Urinary bladder (tissue), 3 donors: ENCODE measurements at regions not wholly inside any gene's neighbourhood (a gene's known extent, or its start where the extent isn't known, plus 50 kb on each side); places are given as distances from the start of the nearest gene placed in this dataset.

ENCODE experiments used
- DNase-seq: peaks from one replicate; pipeline ENCODE4 v3.0.0-alpha.2; 2015; ENCODE audit errors: extremely low spot score
- H3K27ac ChIP-seq: one replicate; pipeline ENCODE4 v1.5.1; 2013; ENCODE audit warnings: low read depth, mild to moderate bottlenecking, moderate library complexity
- H3K36me3 ChIP-seq: one replicate; pipeline ENCODE4 v1.6.1; 2013; ENCODE audit warnings: mild to moderate bottlenecking, moderate library complexity; ENCODE audit not compliant: insufficient read depth
- H3K4me1 ChIP-seq: one replicate; pipeline ENCODE4 v1.6.1; 2013; ENCODE audit warnings: mild to moderate bottlenecking, moderate library complexity; ENCODE audit not compliant: insufficient read depth
- H3K4me3 ChIP-seq: one replicate; pipeline ENCODE4 v1.5.1; 2013; ENCODE audit warnings: low read depth, low read length
- WGBS: extraction: QIAGEN DNeasy Blood & Tissue Kit; methylation state at CpG from one replicate; pipeline ENCODE4 v1.1.7; 2013; 5-methylcytosine and 5-hydroxymethylcytosine counted together
- donor health status: healthy with polysubstance abuse.
- donor health status: healthy.

- H3K27ac ChIP-seq = no peak overlapping the region
- H3K36me3 ChIP-seq = no peaks in the 10 kb centered on the region
- no peak for DNase-seq
- 46% methylated on average over 3 of the region's 3 CpGs for WGBS
- H3K4me1 ChIP-seq = no peaks in the 10 kb centered on the region
- no peak overlapping the region for H3K4me3 ChIP-seq
These were observed 1043.8 kb downstream of the PLA2G4A start for GRCh38 chr1:187872550-187872949.

GRCh38 chr1:187873126-187873525 is 1044.4 kb downstream of the PLA2G4A start:
- DNase-seq = no peak
- no peak overlapping the region for H3K27ac ChIP-seq
- no peak overlapping the region for H3K4me3 ChIP-seq
- 89% methylated on average over 2 of the region's 2 CpGs for WGBS
- H3K36me3 ChIP-seq = no peaks in the 10 kb centered on the region
- H3K4me1 ChIP-seq = no peaks in the 10 kb centered on the region

GRCh38 chr1:187876775-187877174 is 1048.0 kb downstream of the PLA2G4A start:
- no peak for DNase-seq
- WGBS = 98% methylated on average over 2 of the region's 2 CpGs
- H3K27ac ChIP-seq = no peak overlapping the region
- no peaks in the 10 kb centered on the region for H3K36me3 ChIP-seq
- H3K4me3 ChIP-seq = no peak overlapping the region
- H3K4me1 ChIP-seq = no peaks in the 10 kb centered on the region

- WGBS = 70% methylated on average over 5 of the region's 5 CpGs
- no peaks in the 10 kb centered on the region for H3K4me1 ChIP-seq
- DNase-seq = no peak
- no peaks in the 10 kb centered on the region for H3K36me3 ChIP-seq
- H3K27ac ChIP-seq = no peak overlapping the region
- no peak overlapping the region for H3K4me3 ChIP-seq
These were observed 1048.5 kb downstream of the PLA2G4A start for GRCh38 chr1:187877220-187877619.

GRCh38 chr1:187878883-187879282 is 1050.1 kb downstream of the PLA2G4A start:
- DNase-seq = no peak
- Histone ChIP-seq H3K4me3 (no peak overlapping the region), H3K4me1 (no peaks in the 10 kb centered on the region), H3K36me3 (no peaks in the 10 kb centered on the region), H3K27ac (no peak overlapping the region)
- WGBS = 84% methylated on average over 8 of the region's 8 CpGs

- no peak overlapping the region for H3K27ac ChIP-seq
- no peaks in the 10 kb centered on the region for H3K4me1 ChIP-seq
- H3K36me3 ChIP-seq = no peaks in the 10 kb centered on the region
- 84% methylated on average over 2 of the region's 2 CpGs for WGBS
- no peak for DNase-seq
- no peak overlapping the region for H3K4me3 ChIP-seq
These were observed 1054.6 kb downstream of the PLA2G4A start for GRCh38 chr1:187883356-187883755.

- Histone ChIP-seq H3K4me3 (no peak overlapping the region), H3K27ac (no peak overlapping the region), H3K4me1 (no peaks in the 10 kb centered on the region), H3K36me3 (no peaks in the 10 kb centered on the region)
- 68% methylated on average over 4 of the region's 4 CpGs for WGBS
- DNase-seq = no peak
These were observed 1063.4 kb downstream of the PLA2G4A start for GRCh38 chr1:187891993-187892682.

- Histone ChIP-seq H3K27ac (no peak overlapping the region), H3K4me3 (no peak overlapping the region), H3K4me1 (no peaks in the 10 kb centered on the region), H3K36me3 (no peaks in the 10 kb centered on the region)
- no peak for DNase-seq
These were observed 1063.9 kb downstream of the PLA2G4A start for GRCh38 chr1:187892683-187893039.

- no peak overlapping the region for H3K27ac ChIP-seq
- no peak for DNase-seq
- 44% methylated on average over 2 of the region's 2 CpGs for WGBS
- no peaks in the 10 kb centered on the region for H3K36me3 ChIP-seq
- no peak overlapping the region for H3K4me3 ChIP-seq
- H3K4me1 ChIP-seq = no peaks in the 10 kb centered on the region
These were observed 1064.7 kb downstream of the PLA2G4A start for GRCh38 chr1:187893471-187893870.

- no peak overlapping the region for H3K4me3 ChIP-seq
- no peaks in the 10 kb centered on the region for H3K4me1 ChIP-seq
- DNase-seq = no peak
- no peak overlapping the region for H3K27ac ChIP-seq
- no peaks in the 10 kb centered on the region for H3K36me3 ChIP-seq
- 95% methylated on average over 3 of the region's 3 CpGs for WGBS
These were observed 1065.6 kb downstream of the PLA2G4A start for GRCh38 chr1:187894349-187894748.

GRCh38 chr1:187903223-187903622 is 1074.5 kb downstream of the PLA2G4A start:
- Histone ChIP-seq H3K4me3 (no peak overlapping the region), H3K27ac (no peak overlapping the region), H3K36me3 (no peaks in the 10 kb centered on the region), H3K4me1 (no peaks in the 10 kb centered on the region)
- 91% methylated on average over 1 of the region's 1 CpG for WGBS
- DNase-seq = no peak

- WGBS = 89% methylated on average over 3 of the region's 3 CpGs
- no peaks in the 10 kb centered on the region for H3K4me1 ChIP-seq
- H3K27ac ChIP-seq = no peak overlapping the region
- H3K36me3 ChIP-seq = no peaks in the 10 kb centered on the region
- H3K4me3 ChIP-seq = no peak overlapping the region
- DNase-seq = no peak
These were observed 1080.6 kb downstream of the PLA2G4A start for GRCh38 chr1:187909382-187909781.

GRCh38 chr1:187911820-187912219 is 1083.1 kb downstream of the PLA2G4A start:
- no peak overlapping the region for H3K27ac ChIP-seq
- no peak for DNase-seq
- no peaks in the 10 kb centered on the region for H3K36me3 ChIP-seq

GRCh38 chr1:187920976-187921375 is 1092.2 kb downstream of the PLA2G4A start:
- no peak for DNase-seq
- H3K36me3 ChIP-seq = no peaks in the 10 kb centered on the region
- WGBS = 81% methylated on average over 1 of the region's 1 CpG
- H3K4me3 ChIP-seq = no peak overlapping the region
- H3K4me1 ChIP-seq = no peaks in the 10 kb centered on the region
- H3K27ac ChIP-seq = no peak overlapping the region

More at GRCh38 chr1:187911820-187912219, 1083.1 kb downstream of the PLA2G4A start:
- H3K4me1 ChIP-seq = no peaks in the 10 kb centered on the region
- H3K4me3 ChIP-seq = no peak overlapping the region

- no peak for DNase-seq
- H3K36me3 ChIP-seq = no peaks in the 10 kb centered on the region
- H3K4me1 ChIP-seq = no peaks in the 10 kb centered on the region
- no peak overlapping the region for H3K4me3 ChIP-seq
- 85% methylated on average over 1 of the region's 1 CpG for WGBS
- no peak overlapping the region for H3K27ac ChIP-seq
These were observed 1092.7 kb downstream of the PLA2G4A start for GRCh38 chr1:187921426-187921825.
